ENCODE measurements at regions not wholly inside any gene's neighbourhood (a gene's known extent, or its start where the extent isn't known, plus 50 kb on each side); places are given as distances from the start of the nearest gene placed in this dataset.
"Not testable (repeated sequence)": the region's sequence is repeated elsewhere in the genome, so short reads cannot be mapped to it uniquely, and the experiment has no call there.

GRCh38 chr5:39696672-39697398, 272.1 kb upstream of the DAB2 start:
- Histone ChIP-seq H3K36me3 (no peaks in the 10 kb centered on the region), H3K27me3 (no peaks in the 10 kb centered on the region), H3K27ac (no peak overlapping the region), H3K4me1 (no peaks in the 10 kb centered on the region), H3K9me3 (no peaks in the 10 kb centered on the region), H3K4me3 (no peak overlapping the region)
- DNase-seq (ENCODE audit: low spot score in 2 of 2): no peak
- TF ChIP-seq, protein P1, sequence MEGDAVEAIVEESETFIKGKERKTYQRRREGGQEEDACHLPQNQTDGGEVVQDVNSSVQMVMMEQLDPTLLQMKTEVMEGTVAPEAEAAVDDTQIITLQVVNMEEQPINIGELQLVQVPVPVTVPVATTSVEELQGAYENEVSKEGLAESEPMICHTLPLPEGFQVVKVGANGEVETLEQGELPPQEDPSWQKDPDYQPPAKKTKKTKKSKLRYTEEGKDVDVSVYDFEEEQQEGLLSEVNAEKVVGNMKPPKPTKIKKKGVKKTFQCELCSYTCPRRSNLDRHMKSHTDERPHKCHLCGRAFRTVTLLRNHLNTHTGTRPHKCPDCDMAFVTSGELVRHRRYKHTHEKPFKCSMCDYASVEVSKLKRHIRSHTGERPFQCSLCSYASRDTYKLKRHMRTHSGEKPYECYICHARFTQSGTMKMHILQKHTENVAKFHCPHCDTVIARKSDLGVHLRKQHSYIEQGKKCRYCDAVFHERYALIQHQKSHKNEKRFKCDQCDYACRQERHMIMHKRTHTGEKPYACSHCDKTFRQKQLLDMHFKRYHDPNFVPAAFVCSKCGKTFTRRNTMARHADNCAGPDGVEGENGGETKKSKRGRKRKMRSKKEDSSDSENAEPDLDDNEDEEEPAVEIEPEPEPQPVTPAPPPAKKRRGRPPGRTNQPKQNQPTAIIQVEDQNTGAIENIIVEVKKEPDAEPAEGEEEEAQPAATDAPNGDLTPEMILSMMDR (IDR thresholded peaks at IDR 0.05): no peak
- intact Hi-C loops (cut with DNase I): no loop called here

DNA sequence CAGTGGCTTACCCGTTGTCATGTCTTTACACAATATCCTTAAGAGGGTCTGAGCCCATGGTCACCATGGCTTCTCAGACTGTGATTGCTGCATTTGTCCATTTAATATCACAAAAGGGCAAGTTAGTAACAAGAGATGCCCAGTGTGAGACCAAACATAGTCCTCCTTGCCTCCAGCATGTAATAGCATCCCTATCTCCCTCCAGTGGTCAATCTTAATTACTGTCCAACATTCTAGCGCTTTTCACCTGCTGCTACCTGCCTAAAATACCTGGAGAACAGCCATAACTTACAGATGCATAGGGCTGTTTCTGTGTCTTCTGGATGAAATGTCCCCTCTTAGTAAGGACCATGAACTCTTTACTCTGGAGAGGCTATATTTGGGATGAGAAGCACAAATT, 267.2 kb upstream of the DAB2 start:
- TF ChIP-seq, protein P1 (IDR thresholded peaks at IDR 0.05): no peak
- H3K4me1 ChIP-seq: no peaks in the 10 kb centered on the region
- no peak for DNase-seq (ENCODE audit: low spot score in 2 of 2)

DNA sequence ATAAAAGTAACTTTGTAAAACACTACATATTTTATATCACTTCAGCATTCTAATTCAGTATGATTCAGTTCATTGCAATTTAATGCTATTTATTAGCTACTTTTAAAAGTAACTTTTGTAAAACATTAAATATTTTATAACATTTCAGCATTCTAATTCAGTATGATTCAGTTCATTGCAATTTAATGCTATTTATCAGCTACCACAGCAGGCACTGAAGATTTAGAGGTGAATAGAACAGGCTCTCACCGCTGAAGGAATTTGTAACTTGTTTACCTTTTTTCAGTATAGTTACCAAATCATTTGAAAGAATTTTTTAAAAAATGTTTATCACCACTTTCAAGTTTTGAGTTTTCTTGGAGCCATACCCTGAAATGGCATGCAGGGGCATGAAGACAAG, 266.4 kb upstream of the DAB2 start:
- no peaks in the 10 kb centered on the region for H3K27me3 ChIP-seq
- H3K27ac ChIP-seq: no peak overlapping the region
- no peak for DNase-seq (ENCODE audit: low spot score in 2 of 2)
- peaks cover 0 to 5% of the 10 kb centered on the region in 2 donors for H3K9me3 ChIP-seq
- no peak overlapping the region for H3K4me3 ChIP-seq
- intact Hi-C loops (cut with DNase I): no loop called here
- no peaks in the 10 kb centered on the region for H3K36me3 ChIP-seq
- TF ChIP-seq, protein P1 (IDR thresholded peaks at IDR 0.05): no peak
- H3K4me1 ChIP-seq: no peaks in the 10 kb centered on the region

More for the DNA sequence above, 267.2 kb upstream of the DAB2 start:
- H3K4me3 ChIP-seq: no peak overlapping the region
- H3K36me3 ChIP-seq: no peaks in the 10 kb centered on the region
- H3K27me3 ChIP-seq: no peaks in the 10 kb centered on the region
- peaks cover 0 to 5% of the 10 kb centered on the region in 2 donors for H3K9me3 ChIP-seq
- H3K27ac ChIP-seq: no peak overlapping the region
- intact Hi-C loops (cut with DNase I): no loop called here

DNA sequence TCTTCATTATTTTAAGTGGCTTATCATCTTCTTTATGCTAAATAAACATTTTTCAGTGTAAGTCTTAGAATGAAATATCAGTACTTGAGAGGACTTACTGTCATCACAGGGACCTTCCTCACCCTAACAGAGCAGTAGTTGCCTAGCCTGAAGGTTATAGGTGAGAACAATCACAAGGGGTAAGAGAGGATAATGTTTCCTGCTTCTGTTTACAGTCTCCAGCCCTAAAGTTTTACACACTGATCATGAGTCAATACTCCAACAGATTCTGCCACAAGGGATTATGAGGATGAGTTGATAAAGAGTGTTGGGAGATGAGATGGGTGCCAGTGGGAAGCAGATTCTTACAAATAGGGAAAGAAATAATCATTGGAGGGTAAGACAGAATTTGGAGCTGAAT, 265.1 kb upstream of the DAB2 start:
- Histone ChIP-seq H3K36me3 (no peaks in the 10 kb centered on the region), H3K4me3 (no peak overlapping the region), H3K27me3 (no peaks in the 10 kb centered on the region), H3K9me3 (peaks cover 0 to 5% of the 10 kb centered on the region in 2 donors), H3K4me1 (no peaks in the 10 kb centered on the region), H3K27ac (no peak overlapping the region)
- DNase-seq (ENCODE audit: low spot score in 2 of 2): no peak
- intact Hi-C loops (cut with DNase I): no loop called here
- TF ChIP-seq, protein P1 (IDR thresholded peaks at IDR 0.05): no peak

DNA sequence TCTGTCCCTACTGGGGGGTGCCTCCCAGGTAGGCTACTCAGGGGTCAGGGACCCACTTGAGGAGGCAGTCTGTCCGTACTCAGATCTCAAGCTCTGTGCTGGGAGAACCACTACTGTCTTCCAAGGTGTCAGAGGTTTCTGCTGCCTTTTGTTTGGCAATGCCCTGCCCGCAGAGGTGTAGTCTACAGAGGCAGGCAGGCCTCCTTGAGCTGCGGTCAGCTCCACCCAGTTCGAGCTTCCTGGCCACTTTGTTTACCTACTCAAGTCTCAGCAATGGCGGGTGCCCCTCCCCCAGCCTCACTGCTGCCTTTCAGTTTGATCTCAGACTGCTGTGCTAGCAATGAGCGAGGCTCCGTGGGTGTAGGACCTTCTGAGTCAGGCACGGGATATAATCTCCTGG, 263.1 kb upstream of the DAB2 start:
- DNase-seq (ENCODE audit: low spot score in 2 of 2); H3K4me1 ChIP-seq; H3K27ac ChIP-seq; H3K9me3 ChIP-seq; H3K36me3 ChIP-seq; intact Hi-C loops (cut with DNase I); H3K4me3 ChIP-seq; H3K27me3 ChIP-seq: not testable (repeated sequence)

DNA sequence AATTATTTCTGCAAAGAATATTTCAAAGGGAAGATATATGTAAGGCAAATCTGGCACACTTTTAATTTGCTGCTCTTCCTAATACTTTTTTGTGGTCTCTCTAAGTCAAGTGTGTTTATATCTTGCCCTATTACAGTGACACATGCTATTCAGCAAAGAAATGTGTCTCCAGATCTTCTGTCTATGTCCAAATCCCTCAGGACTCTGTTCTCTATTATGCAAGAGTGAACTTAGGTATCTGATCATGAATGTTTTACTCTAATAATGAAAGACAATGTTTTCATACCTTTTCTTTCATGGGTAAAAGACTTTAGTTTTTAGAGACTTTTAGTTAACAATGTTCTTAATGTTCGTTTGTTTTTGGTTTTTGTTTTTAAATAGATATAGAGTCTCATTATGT, 255.4 kb upstream of the DAB2 start:
- H3K27ac ChIP-seq: no peak overlapping the region
- DNase-seq (ENCODE audit: low spot score in 2 of 2): no peak
- no peaks in the 10 kb centered on the region for H3K4me1 ChIP-seq
- no peak overlapping the region for H3K4me3 ChIP-seq
- intact Hi-C loops (cut with DNase I): no loop called here
- no peaks in the 10 kb centered on the region for H3K9me3 ChIP-seq
- H3K27me3 ChIP-seq: no peaks in the 10 kb centered on the region
- no peaks in the 10 kb centered on the region for H3K36me3 ChIP-seq
- TF ChIP-seq, protein P1 (IDR thresholded peaks at IDR 0.05): no peak

Measured in ascending aorta (tissue), 2 donors.